ENCODE measurements at regions not wholly inside any gene's neighbourhood (a gene's known extent, or its start where the extent isn't known, plus 50 kb on each side); places are given as distances from the start of the nearest gene placed in this dataset.

- TF ChIP-seq CTCF (IDR thresholded peaks at IDR 0.05; ENCODE audit: poor library complexity) (no peak), EZH2 (IDR thresholded peaks at IDR 0.05; ENCODE audit: borderline replicate concordance) (no peak), EZH2phosphoT487 (IDR thresholded peaks at IDR 0.05; ENCODE audit: low read depth, severe bottlenecking, unreplicated experiment) (no peak)
Observed at GRCh38 chr3:159348431-159348830, 546.6 kb downstream of the MFSD1 start.

Data from hepatocyte (in vitro differentiated cells).